Adrenal gland (tissue), 7 donors: ENCODE measurements at regions not wholly inside any gene's neighbourhood (a gene's known extent, or its start where the extent isn't known, plus 50 kb on each side); places are given as distances from the start of the nearest gene placed in this dataset.

Source experiments
- DNase-seq, 7 donors: peaks; one replicate each; pipeline ENCODE4 v3.0.0-alpha.2; 2019 to 2020
- H3K27ac ChIP-seq, 5 donors: fragments of 200-600 bp; sonication (generic) in 4 of 5; 1 replicate in 3 of 5; 2 replicates in 2 of 5; pipeline versions ENCODE4 v1.5.1 to v1.8.0; 2016 to 2020; ENCODE audit warnings: mild to moderate bottlenecking in 1 of 5
- H3K27me3 ChIP-seq: fragments of 200-600 bp; 2 replicates; pipeline ENCODE4 v1.8.0; 2021
- H3K36me3 ChIP-seq, 2 donors: fragments of 200-600 bp; replicated peaks in 1 of 2; 1 replicate in 1 of 2; 2 replicates in 1 of 2; pipeline versions ENCODE4 v1.5.1 to v1.8.0; 2018 to 2022
- H3K4me1 ChIP-seq, 2 donors: fragments of 200-600 bp; replicated peaks in 1 of 2; 1 replicate in 1 of 2; 2 replicates in 1 of 2; pipeline versions ENCODE4 v1.5.1 to v1.8.0; 2018 to 2021
- H3K4me3 ChIP-seq, 4 donors: fragments of 200-600 bp; sonication (generic) in 3 of 4; one replicate each; pipeline ENCODE4 v1.5.1; 2016 to 2018
- H3K9me3 ChIP-seq, 3 donors: fragments of 200-600 bp; sonication (generic) in 1 of 3; replicated peaks in 1 of 3; 1 replicate in 2 of 3; 2 replicates in 1 of 3; pipeline versions ENCODE4 v1.5.1 to v1.8.0; 2016 to 2021
- POLR2A ChIP-seq, 2 donors: fragments of 450-650 bp; IDR thresholded peaks; one replicate each; pipeline ENCODE4 v1.6.1; 2017; ENCODE audit warnings: antibody characterized with exemption in 2 of 2, mild to moderate bottlenecking in 2 of 2, moderate library complexity in 1 of 2
- intact Hi-C, 2 donors: fragments of 100-400 bp; cut with DNase I; formaldehyde crosslinking; loops; one replicate each; pipeline versions ENCODE4 v1.14.1 to v1.15.0; 2022 to 2023
- TF ChIP-seq, protein P1 (sequence below), 6 experiments: fragments of 450-650 bp in 4 of 6; fragments of 200-600 bp in 2 of 6; sonication (generic) in 1 of 6; IDR thresholded peaks; 1 replicate in 5 of 6; 2 replicates in 1 of 6; pipeline versions ENCODE4 v1.5.1 to v1.8.0; 2016 to 2021; ENCODE audit warnings: antibody characterized with exemption in 6 of 6, mild to moderate bottlenecking in 2 of 6, moderate library complexity in 1 of 6
- donor health status: DM: yes; HTN: yes; CAD: no.
- donor health status: DM: no; HTN: no; CAD: no.
- donor health status: DM: no; HTN: no; CAD: no.

GRCh38 chr3:137958636-137959035 is 51.3 kb upstream of the CLDN18 start:
- Histone ChIP-seq H3K36me3 (no peaks in the 10 kb centered on the region), H3K27ac (no peak overlapping the region), H3K4me1 (no peaks in the 10 kb centered on the region), H3K4me3 (no peak overlapping the region), H3K9me3 (no peaks in the 10 kb centered on the region), H3K27me3 (peaks cover 8% of the 10 kb centered on the region)
- intact Hi-C loops, result no loop called here
- no peak for DNase-seq
- TF ChIP-seq POLR2A (IDR thresholded peaks at IDR 0.05), result no peak
- TF ChIP-seq, protein P1, sequence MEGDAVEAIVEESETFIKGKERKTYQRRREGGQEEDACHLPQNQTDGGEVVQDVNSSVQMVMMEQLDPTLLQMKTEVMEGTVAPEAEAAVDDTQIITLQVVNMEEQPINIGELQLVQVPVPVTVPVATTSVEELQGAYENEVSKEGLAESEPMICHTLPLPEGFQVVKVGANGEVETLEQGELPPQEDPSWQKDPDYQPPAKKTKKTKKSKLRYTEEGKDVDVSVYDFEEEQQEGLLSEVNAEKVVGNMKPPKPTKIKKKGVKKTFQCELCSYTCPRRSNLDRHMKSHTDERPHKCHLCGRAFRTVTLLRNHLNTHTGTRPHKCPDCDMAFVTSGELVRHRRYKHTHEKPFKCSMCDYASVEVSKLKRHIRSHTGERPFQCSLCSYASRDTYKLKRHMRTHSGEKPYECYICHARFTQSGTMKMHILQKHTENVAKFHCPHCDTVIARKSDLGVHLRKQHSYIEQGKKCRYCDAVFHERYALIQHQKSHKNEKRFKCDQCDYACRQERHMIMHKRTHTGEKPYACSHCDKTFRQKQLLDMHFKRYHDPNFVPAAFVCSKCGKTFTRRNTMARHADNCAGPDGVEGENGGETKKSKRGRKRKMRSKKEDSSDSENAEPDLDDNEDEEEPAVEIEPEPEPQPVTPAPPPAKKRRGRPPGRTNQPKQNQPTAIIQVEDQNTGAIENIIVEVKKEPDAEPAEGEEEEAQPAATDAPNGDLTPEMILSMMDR (IDR thresholded peaks at IDR 0.05), result no peak
